ENCODE measurements at regions not wholly inside any gene's neighbourhood (a gene's known extent, or its start where the extent isn't known, plus 50 kb on each side); places are given as distances from the start of the nearest gene placed in this dataset.

- Histone ChIP-seq H3K27ac (ENCODE audit: low read length) (no peak overlapping the region), H3K9me3 (ENCODE audit: low read length) (no peaks in the 10 kb centered on the region), H3K4me2 (ENCODE audit: low read length) (no peak overlapping the region), H4K20me1 (ENCODE audit: low read length) (no peaks in the 10 kb centered on the region), H3K79me2 (ENCODE audit: low read length) (no peaks in the 10 kb centered on the region), H3K9ac (ENCODE audit: low read length) (no peak overlapping the region), H3F3A (ENCODE audit: low read length, unreplicated experiment) (no peaks in the 10 kb centered on the region), H3K36me3 (ENCODE audit: low read depth, low read length) (no peaks in the 10 kb centered on the region), H3K4me1 (ENCODE audit: insufficient read depth, low read length) (peaks cover 5% of the 10 kb centered on the region), H2AFZ (ENCODE audit: low read length) (no peak overlapping the region), H3K27me3 (ENCODE audit: low read length) (no peaks in the 10 kb centered on the region), H3K4me3 (ENCODE audit: low read length) (no peak overlapping the region), H3K9me2 (replicated peaks; ENCODE audit: low read length) (no peaks in the 10 kb centered on the region)
- DNase-seq = no peak
- TF ChIP-seq CTCF (conservative IDR thresholded peaks at IDR 0.05; ENCODE audit: low read depth, low read length) (no peak), EZH2phosphoT487 (IDR thresholded peaks at IDR 0.05; ENCODE audit: borderline replicate concordance, low read length) (no peak), EZH2 (IDR thresholded peaks at IDR 0.05; ENCODE audit: low read length, unreplicated experiment) (no peak)
- no peak for ATAC-seq
- intact Hi-C loops (cut with micrococcal nuclease) = no loop called here
- CTCF ChIA-PET = no interaction called here
- POLR2A ChIA-PET (ENCODE audit: unreplicated experiment) = no interaction called here
- no TSS peak for BruUV-seq (replicated peaks)
These were observed 126.9 kb upstream of the KLF6 start for GRCh38 chr10:3911713-3912442.

- Histone ChIP-seq H3K4me2 (ENCODE audit: low read length) (no peak overlapping the region), H3K36me3 (ENCODE audit: low read depth, low read length) (no peaks in the 10 kb centered on the region), H3F3A (ENCODE audit: low read length, unreplicated experiment) (no peaks in the 10 kb centered on the region), H4K20me1 (ENCODE audit: low read length) (no peaks in the 10 kb centered on the region), H3K27ac (ENCODE audit: low read length) (no peak overlapping the region), H3K4me1 (ENCODE audit: insufficient read depth, low read length) (peaks cover 11% of the 10 kb centered on the region), H3K9ac (ENCODE audit: low read length) (no peak overlapping the region), H3K27me3 (ENCODE audit: low read length) (no peaks in the 10 kb centered on the region), H2AFZ (ENCODE audit: low read length) (no peak overlapping the region), H3K9me2 (replicated peaks; ENCODE audit: low read length) (no peaks in the 10 kb centered on the region), H3K79me2 (ENCODE audit: low read length) (no peaks in the 10 kb centered on the region), H3K9me3 (ENCODE audit: low read length) (no peaks in the 10 kb centered on the region), H3K4me3 (ENCODE audit: low read length) (no peak overlapping the region)
- TF ChIP-seq EZH2phosphoT487 (IDR thresholded peaks at IDR 0.05; ENCODE audit: borderline replicate concordance, low read length) = no peak
- no peak for TF ChIP-seq CTCF (conservative IDR thresholded peaks at IDR 0.05; ENCODE audit: low read depth, low read length)
- TF ChIP-seq EZH2 (IDR thresholded peaks at IDR 0.05; ENCODE audit: low read length, unreplicated experiment) = no peak
- intact Hi-C loops (cut with micrococcal nuclease) = no loop called here
- DNase-seq = no peak
- POLR2A ChIA-PET (ENCODE audit: unreplicated experiment) = no interaction called here
- BruUV-seq (replicated peaks) = no TSS peak
- CTCF ChIA-PET = no interaction called here
- no peak for ATAC-seq
These were observed 126.2 kb upstream of the KLF6 start for GRCh38 chr10:3911241-3911640.

GRCh38 chr10:3909339-3909738 is 124.3 kb upstream of the KLF6 start:
- H3K4me3 ChIP-seq (ENCODE audit: low read length) = no peak overlapping the region
- ChIA-PET POLR2A (ENCODE audit: unreplicated experiment) (interaction anchor here (0.6 kb wide), 1 partner anchor 622 kb away, joined by 4 read pairs; no protein-coding TSS in a partner anchor), CTCF (no interaction called here)
- no peak for TF ChIP-seq CTCF (conservative IDR thresholded peaks at IDR 0.05; ENCODE audit: low read depth, low read length)
- DNase-seq = no peak
- no peaks in the 10 kb centered on the region for H3K36me3 ChIP-seq (ENCODE audit: low read depth, low read length)
- H3K9ac ChIP-seq (ENCODE audit: low read length) = no peak overlapping the region
- H3F3A ChIP-seq (ENCODE audit: low read length, unreplicated experiment) = no peaks in the 10 kb centered on the region
- H2AFZ ChIP-seq (ENCODE audit: low read length) = no peak overlapping the region
- intact Hi-C loops (cut with micrococcal nuclease) = no loop called here
- no peaks in the 10 kb centered on the region for H3K27me3 ChIP-seq (ENCODE audit: low read length)
- no peak overlapping the region for H3K4me2 ChIP-seq (ENCODE audit: low read length)
- no peaks in the 10 kb centered on the region for H4K20me1 ChIP-seq (ENCODE audit: low read length)
- H3K4me1 ChIP-seq (ENCODE audit: insufficient read depth, low read length) = peaks cover 18% of the 10 kb centered on the region
- H3K9me3 ChIP-seq (ENCODE audit: low read length) = no peaks in the 10 kb centered on the region
- no TSS peak for BruUV-seq (replicated peaks)
- no peaks in the 10 kb centered on the region for H3K79me2 ChIP-seq (ENCODE audit: low read length)
- ATAC-seq = no peak
- H3K27ac ChIP-seq (ENCODE audit: low read length) = no peak overlapping the region
- no peaks in the 10 kb centered on the region for H3K9me2 ChIP-seq (replicated peaks; ENCODE audit: low read length)

Data from PC-3 (cell line).